Middle frontal gyrus (tissue), 1 donor: ENCODE measurements at regions not wholly inside any gene's neighbourhood (a gene's known extent, or its start where the extent isn't known, plus 50 kb on each side); places are given as distances from the start of the nearest gene placed in this dataset.

Source experiments
- DNase-seq: peaks from one replicate; pipeline ENCODE4 v3.0.0-alpha.2; 2015; ENCODE audit warnings: low spot score; ENCODE audit errors: extremely low spot score

- DNase-seq: no peak
Observed at GRCh38 chr13:70394031-70394548, 285.8 kb upstream of the KLHL1 start.

DNA sequence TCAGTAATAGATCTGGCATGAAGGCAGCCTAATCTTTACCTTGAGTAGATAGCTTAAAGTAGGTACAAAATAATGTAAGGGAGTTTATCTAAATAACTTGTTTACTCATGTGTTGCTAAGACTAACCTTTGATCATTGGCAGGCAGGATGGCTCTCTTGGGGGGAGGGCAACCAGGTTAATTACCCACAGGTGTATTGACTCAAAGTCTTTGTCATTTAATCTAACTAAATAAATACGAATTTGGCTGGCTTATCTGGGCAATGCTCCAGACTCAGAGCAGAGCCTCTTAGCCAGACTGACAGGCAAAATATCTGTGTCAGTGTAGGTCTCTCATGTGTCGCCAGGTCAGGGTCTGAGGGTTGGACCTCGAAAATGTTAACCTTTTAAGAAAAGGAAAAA, 283.4 kb upstream of the KLHL1 start:
- no peak for DNase-seq

- DNase-seq: no peak
Observed at GRCh38 chr13:70390968-70391367, 282.7 kb upstream of the KLHL1 start.

DNA sequence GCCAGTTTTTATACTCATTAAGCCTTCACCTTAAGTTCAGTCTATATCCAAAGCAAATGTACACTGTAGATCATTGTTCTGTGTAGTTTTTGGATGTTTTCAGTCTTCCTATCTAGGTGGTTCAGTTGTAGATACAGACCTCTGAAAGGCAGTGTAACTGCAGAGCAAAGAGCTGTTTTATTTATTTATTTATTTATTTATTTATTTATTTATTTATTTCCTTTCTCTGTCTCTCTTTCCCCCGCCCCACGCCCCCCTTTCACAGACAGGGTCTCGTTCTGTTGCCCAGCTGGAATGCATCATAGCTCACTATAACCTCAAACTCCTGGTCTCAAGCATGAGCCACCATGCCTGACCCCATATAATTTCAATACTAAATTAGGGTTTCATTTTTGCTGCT, 281.8 kb upstream of the KLHL1 start:
- DNase-seq: no peak

- DNase-seq: no peak
Observed at GRCh38 chr13:70388935-70389334, 280.7 kb upstream of the KLHL1 start.

DNA sequence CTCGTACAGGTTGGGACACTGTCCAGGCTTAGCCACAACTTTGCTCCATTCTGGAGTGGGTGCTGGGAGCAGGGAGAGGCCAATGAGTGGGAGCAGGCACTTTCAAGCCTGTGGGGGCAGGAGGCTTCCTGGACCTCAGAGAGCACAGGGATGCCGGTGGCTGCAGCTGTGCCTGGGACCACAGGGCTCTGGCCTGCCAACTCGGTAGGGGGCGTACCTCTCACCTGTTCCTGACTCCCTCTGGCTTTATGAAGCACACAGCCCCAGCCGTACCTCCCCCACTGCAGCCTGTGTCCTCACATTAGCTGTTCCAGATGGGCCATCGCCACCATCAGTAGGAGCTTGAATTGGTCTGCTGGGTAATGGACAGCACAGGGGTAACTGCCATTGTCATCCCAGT, 278.7 kb upstream of the KLHL1 start:
- no peak for DNase-seq

DNA sequence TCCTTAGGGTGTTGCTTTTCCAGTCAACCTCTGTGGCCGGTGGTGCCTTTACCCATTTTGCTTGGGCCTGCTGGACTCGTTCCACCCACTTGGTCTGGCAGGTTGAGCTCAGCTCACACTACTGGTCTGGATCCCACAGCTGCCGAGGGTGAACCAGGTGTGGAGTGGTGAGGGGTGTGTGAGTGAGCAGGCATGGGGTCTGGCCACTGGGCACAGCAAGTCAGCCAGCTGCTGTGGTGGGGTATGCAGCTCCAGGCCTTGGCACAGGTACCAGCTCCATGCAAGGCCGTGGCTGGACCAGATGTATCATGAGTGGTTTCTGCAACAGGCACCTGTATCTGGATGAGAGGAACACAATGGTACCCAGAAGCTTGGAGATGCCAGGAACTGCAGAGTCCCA, 277.6 kb upstream of the KLHL1 start:
- no peak for DNase-seq

DNA sequence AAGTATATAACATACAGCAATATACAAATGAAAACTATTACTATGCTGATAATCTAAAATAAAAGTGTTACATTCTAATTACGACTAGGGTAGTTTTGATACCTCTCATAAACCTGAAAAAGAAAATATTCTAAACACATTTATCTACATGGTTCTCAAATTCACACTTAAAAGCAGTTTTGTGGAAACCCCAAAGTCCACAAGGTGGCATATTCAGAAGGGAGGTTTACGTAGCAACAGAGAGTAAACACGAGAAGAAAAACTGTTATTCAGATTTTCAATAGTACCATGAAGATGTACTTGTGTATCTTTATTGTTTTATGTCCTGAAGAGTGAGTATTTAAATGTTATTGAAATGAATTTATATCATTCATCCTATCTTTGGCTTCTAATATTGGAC, 275.9 kb upstream of the KLHL1 start:
- DNase-seq: no peak

GRCh38 chr13:70380809-70381208, 272.6 kb upstream of the KLHL1 start:
- DNase-seq: no peak

DNA sequence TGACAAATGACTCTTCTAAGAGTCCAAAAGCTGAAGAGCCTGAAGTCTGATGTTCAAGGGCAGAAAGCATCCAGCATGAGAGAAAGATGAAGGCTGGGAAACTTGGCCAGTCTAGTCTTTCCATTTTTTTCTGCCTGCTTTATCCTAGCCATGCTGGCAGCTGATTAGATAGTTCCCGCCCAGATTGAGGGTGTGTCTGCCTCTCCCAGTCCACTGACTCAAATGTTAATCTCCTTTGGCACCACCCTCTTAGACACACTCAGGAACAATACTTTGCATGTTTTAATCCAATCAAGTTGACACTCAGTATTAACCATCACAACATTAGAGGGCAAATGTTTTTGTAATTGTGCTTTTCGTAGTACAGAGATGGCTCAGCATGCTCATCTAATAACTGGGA, 267.5 kb upstream of the KLHL1 start:
- no peak for DNase-seq

DNA sequence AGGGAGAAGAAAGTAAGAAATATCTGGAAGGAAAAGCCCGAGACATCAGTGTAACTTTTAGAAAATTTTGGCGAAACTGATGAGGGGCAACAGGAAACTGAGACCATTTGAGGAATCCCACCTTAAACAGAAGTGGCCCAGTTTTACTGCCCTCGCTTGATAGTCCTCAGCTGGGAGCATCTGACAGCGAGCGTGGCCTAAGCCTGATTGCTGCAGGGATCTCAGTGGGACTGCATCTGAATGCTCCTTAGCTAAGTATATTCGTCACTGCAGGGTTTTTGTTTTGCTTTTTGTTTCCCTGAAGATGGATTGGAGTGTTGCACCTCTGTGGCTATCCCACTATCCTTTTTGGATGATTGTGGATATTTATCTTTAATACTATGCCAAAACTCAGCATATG, 262.7 kb upstream of the KLHL1 start:
- DNase-seq: no peak

GRCh38 chr13:70366720-70367119, 258.5 kb upstream of the KLHL1 start:
- DNase-seq: no peak

DNA sequence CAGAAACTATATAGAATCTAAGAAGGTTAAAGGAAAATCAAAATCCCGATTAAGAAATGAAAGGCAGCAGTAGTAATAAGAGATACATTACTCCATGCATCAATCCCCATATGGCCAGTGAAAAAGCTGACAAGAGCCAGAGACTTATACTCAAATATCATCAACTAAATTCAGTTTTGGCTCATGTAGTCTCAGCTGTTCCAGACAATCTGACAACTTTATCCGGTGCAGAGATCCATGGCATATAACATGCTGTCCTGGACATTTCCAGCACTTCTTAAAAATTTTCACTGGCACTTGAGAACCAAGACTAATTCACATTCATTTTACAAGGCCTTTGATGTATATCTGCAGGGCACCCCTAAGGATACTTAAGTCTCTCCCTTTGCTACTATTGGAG, 255.7 kb upstream of the KLHL1 start:
- no peak for DNase-seq

DNA sequence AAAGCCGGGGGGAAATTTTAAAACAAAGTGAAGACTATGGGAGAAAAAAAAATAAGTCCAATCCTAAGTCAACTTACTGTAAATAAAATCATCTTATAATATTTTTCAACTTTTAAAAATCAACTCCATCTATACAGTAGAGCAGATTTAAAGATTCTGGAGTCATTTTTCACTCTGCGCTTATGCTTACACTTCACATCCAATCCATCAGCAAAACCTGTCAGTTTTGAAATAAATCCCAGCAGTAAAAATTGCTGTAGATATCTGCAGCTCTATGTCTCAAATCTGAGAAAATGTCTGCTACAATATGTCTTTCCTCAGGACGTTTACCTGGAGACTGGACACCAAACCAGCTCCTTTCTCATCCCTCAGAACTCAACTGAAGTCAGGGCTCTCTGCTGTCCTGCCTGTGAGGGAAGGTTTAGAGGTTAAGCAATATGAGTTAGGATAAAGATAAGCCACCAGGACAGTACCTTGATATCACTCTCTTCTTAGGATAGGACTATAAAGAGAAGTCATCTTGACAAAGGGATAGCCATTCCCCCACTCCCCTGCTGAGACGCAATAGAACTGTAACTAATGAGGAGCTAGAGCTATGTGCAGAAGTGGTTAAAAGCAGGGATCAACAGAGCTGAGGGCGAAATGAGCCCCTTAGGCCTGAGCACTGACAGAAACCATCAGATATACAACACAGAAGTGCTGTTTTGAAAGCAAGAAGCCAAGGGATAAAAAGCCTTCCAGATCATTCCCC, 254.7 kb upstream of the KLHL1 start:
- no peak for DNase-seq

GRCh38 chr13:70357031-70357430, 248.8 kb upstream of the KLHL1 start:
- no peak for DNase-seq

- DNase-seq: no peak
Observed at GRCh38 chr13:70353096-70353495, 244.8 kb upstream of the KLHL1 start.

DNA sequence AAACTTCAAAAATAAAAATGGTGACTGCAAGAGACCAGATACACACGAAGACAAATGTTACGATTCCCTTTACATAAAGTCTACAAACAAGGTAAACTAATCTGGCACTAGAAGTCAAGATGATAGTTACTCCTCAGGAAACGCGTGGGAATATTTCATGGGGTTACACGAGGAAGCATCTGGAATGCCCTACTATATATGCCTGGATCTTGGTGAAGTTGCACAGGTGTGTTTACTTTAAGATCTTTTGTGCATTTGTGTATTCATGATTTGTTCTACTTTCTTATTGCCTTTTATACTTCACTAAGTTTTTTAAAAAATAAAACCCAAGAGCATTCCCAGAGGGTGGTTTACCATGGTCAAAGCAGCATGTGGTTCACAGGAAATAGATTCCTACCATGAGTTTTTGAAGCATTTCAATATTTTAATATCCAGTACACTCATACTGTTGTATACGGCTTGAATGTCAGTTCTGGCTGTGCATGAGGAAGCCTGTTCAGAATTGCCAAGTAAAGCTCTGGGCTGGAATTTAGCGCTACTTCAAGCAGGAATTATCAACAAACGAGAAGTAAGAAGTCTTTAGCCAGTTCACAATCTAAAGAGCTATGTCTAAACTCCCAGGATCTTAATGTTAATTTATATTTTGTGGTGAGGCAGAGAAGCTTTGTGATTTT, 239.8 kb upstream of the KLHL1 start:
- DNase-seq: no peak

GRCh38 chr13:70339738-70340137, 231.5 kb upstream of the KLHL1 start:
- DNase-seq: no peak

DNA sequence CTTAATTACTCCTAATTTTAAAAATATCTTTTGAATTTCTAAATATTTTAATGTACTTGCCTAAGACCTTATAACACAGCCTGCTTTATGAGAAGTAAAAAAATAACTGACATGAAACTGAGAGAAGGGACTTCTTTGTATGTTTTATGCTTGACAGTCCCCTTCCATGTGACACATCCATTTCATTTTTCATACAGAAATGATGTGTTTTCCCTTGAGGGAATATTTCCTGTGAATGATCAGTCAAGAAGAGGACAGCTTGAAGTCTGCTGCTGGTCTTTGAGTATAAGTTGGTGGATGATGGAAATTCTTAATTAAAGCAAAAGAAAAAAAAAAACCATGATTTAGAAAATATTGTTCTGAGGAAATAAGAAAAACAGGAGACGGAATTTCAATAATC, 230.4 kb upstream of the KLHL1 start:
- DNase-seq: no peak

GRCh38 chr13:70336866-70337265, 228.6 kb upstream of the KLHL1 start:
- DNase-seq: no peak

DNA sequence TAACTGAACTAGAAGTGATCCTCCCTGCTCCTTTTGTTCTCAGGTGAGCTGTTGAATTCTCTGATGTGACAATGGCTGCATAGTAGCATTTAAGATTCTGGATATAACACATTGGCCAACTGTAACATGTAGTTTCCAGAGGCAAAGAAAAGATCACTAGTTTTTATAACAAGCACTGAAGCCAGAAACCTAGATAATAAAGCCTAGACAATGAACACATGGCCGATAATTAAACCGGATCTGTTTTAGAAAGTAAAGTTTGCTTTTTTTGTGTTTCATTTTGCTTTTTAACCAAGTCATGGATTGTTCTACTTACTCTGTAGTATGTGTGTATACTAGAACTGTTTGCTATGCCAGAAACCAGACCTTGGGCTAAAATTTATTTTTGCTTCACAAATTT, 225.5 kb upstream of the KLHL1 start:
- DNase-seq: no peak

- DNase-seq: no peak
Observed at GRCh38 chr13:70330697-70331361, 222.6 kb upstream of the KLHL1 start.
